Lower leg skin (tissue), 3 donors: ENCODE measurements at regions not wholly inside any gene's neighbourhood (a gene's known extent, or its start where the extent isn't known, plus 50 kb on each side); places are given as distances from the start of the nearest gene placed in this dataset.

Source experiments
- CTCF ChIP-seq, 3 donors: fragments of 450-650 bp; IDR thresholded peaks; one replicate each; pipeline ENCODE4 v1.5.1; 2016; ENCODE audit warnings: antibody characterized with exemption in 3 of 3, mild to moderate bottlenecking in 3 of 3, moderate library complexity in 2 of 3
- POLR2A ChIP-seq, 2 donors: fragments of 450-650 bp; IDR thresholded peaks; one replicate each; pipeline ENCODE4 v1.6.1; 2016 to 2017; ENCODE audit warnings: antibody characterized with exemption in 2 of 2, mild to moderate bottlenecking in 1 of 2, moderate library complexity in 1 of 2

- TF ChIP-seq POLR2A (IDR thresholded peaks at IDR 0.05) (no peak), CTCF (IDR thresholded peaks at IDR 0.05) (no peak)
Measured at GRCh38 chr14:88095791-88096190, 90.9 kb downstream of the GPR65 start.
